ENCODE measurements at regions not wholly inside any gene's neighbourhood (a gene's known extent, or its start where the extent isn't known, plus 50 kb on each side); places are given as distances from the start of the nearest gene placed in this dataset.
A peak's percentile ranks its signal among the peaks of the same experiment; 100 is the strongest.
"Not testable (repeated sequence)": the region's sequence is repeated elsewhere in the genome, so short reads cannot be mapped to it uniquely, and the experiment has no call there.

- Histone ChIP-seq H3K36me3 (ENCODE audit: control insufficient read depth, insufficient read depth, low read length) (no peaks in the 10 kb centered on the region), H3K27me3 (ENCODE audit: control insufficient read depth, insufficient read depth, low read length) (0 out of 2 replicates have a peak, but pooled peaks cover 1% of the 10 kb centered on the region), H3K4me3 (ENCODE audit: low read depth, low read length) (peak overlapping the region; percentile 26)
- ChIA-PET CTCF (interaction anchor here (0.6 to 1.1 kb wide), 2 partner anchors 9 to 1589 kb away, joined by 3 read pairs; no protein-coding TSS in a partner anchor), POLR2A (no interaction called here)
- DNase-seq (ENCODE audit: low read depth): no peak
- TF ChIP-seq CTCF (IDR thresholded peaks at IDR 0.05; ENCODE audit: insufficient read depth, low read depth, low read length): no peak
Measured at GRCh38 chr6:27591699-27592480, 119.0 kb upstream of the ZNF184 start.

GRCh38 chr6:27585316-27585715 lies 112.4 kb upstream of the ZNF184 start:
- H3K36me3 ChIP-seq (ENCODE audit: control insufficient read depth, insufficient read depth, low read length); CTCF ChIA-PET; H3K27me3 ChIP-seq (ENCODE audit: control insufficient read depth, insufficient read depth, low read length); DNase-seq (ENCODE audit: low read depth); POLR2A ChIA-PET; H3K4me3 ChIP-seq (ENCODE audit: low read depth, low read length): not testable (repeated sequence)

GRCh38 chr6:27584326-27584725 lies 111.4 kb upstream of the ZNF184 start:
- CTCF ChIA-PET: no interaction called here
- no peak for DNase-seq (ENCODE audit: low read depth)
- TF ChIP-seq CTCF (IDR thresholded peaks at IDR 0.05; ENCODE audit: insufficient read depth, low read depth, low read length): no peak
- POLR2A ChIA-PET: no interaction called here
- Histone ChIP-seq H3K36me3 (ENCODE audit: control insufficient read depth, insufficient read depth, low read length) (no peaks in the 10 kb centered on the region), H3K4me3 (ENCODE audit: low read depth, low read length) (no peak overlapping the region), H3K27me3 (ENCODE audit: control insufficient read depth, insufficient read depth, low read length) (no peaks in the 10 kb centered on the region)

- TF ChIP-seq CTCF (IDR thresholded peaks at IDR 0.05; ENCODE audit: insufficient read depth, low read depth, low read length): no peak
Measured at GRCh38 chr6:27582928-27583725, 110.2 kb upstream of the ZNF184 start.

GRCh38 chr6:27579973-27580372 lies 107.1 kb upstream of the ZNF184 start:
- Histone ChIP-seq H3K36me3 (ENCODE audit: control insufficient read depth, insufficient read depth, low read length) (no peaks in the 10 kb centered on the region), H3K4me3 (ENCODE audit: low read depth, low read length) (no peak overlapping the region), H3K27me3 (ENCODE audit: control insufficient read depth, insufficient read depth, low read length) (no peaks in the 10 kb centered on the region)
- TF ChIP-seq CTCF (IDR thresholded peaks at IDR 0.05; ENCODE audit: insufficient read depth, low read depth, low read length): no peak
- ChIA-PET POLR2A (no interaction called here), CTCF (interaction anchor here (0.7 kb wide), 1 partner anchor 581 kb away, joined by 3 read pairs; no protein-coding TSS in a partner anchor)
- no peak for DNase-seq (ENCODE audit: low read depth)

More at GRCh38 chr6:27582928-27583725, 110.2 kb upstream of the ZNF184 start:
- Histone ChIP-seq H3K4me3 (ENCODE audit: low read depth, low read length) (no peak overlapping the region), H3K36me3 (ENCODE audit: control insufficient read depth, insufficient read depth, low read length) (no peaks in the 10 kb centered on the region), H3K27me3 (ENCODE audit: control insufficient read depth, insufficient read depth, low read length) (no peaks in the 10 kb centered on the region)
- POLR2A ChIA-PET: no interaction called here
- CTCF ChIA-PET: interaction anchor here (1.1 to 1.2 kb wide), 2 partner anchors 9 to 17 kb away, joined by 3 read pairs; no protein-coding TSS in a partner anchor
- DNase-seq (ENCODE audit: low read depth): no peak
